Neuronal stem cell (in vitro differentiated cells): ENCODE measurements at regions not wholly inside any gene's neighbourhood (a gene's known extent, or its start where the extent isn't known, plus 50 kb on each side); places are given as distances from the start of the nearest gene placed in this dataset.

ENCODE experiments used
- DNase-seq: peaks from one replicate; pipeline ENCODE4 v3.0.0-alpha.2; 2013; ENCODE audit warnings: low spot score
- H2AFZ ChIP-seq: one replicate; pipeline ENCODE4 v1.6.1; 2013; ENCODE audit warnings: mild to moderate bottlenecking, low read length, inconsistent platforms
- H2AK5ac ChIP-seq: 2 replicates; pipeline ENCODE4 v1.6.1; 2013; ENCODE audit warnings: low read depth, mild to moderate bottlenecking, inconsistent platforms, low read length, moderate library complexity, mixed read lengths
- H2BK120ac ChIP-seq: 2 replicates; pipeline ENCODE4 v1.6.1; 2013; ENCODE audit warnings: low read depth, mild to moderate bottlenecking, inconsistent platforms, low read length, moderate library complexity, mixed read lengths
- H2BK12ac ChIP-seq: one replicate; pipeline ENCODE4 v1.6.1; 2013; ENCODE audit warnings: low read length, inconsistent platforms
- H2BK15ac ChIP-seq: 2 replicates; pipeline ENCODE4 v1.6.1; 2013; ENCODE audit warnings: mild to moderate bottlenecking, low read length, inconsistent platforms, mixed read lengths
- H2BK5ac ChIP-seq: one replicate; pipeline ENCODE4 v1.6.1; 2013; ENCODE audit warnings: inconsistent platforms, mild to moderate bottlenecking, low read length, moderate library complexity
- H3K14ac ChIP-seq: one replicate; pipeline ENCODE4 v1.6.1; 2013; ENCODE audit warnings: low read length, inconsistent platforms
- H3K18ac ChIP-seq: 2 replicates; pipeline ENCODE4 v1.6.1; 2013; ENCODE audit warnings: low read length, inconsistent platforms
- H3K23ac ChIP-seq: 2 replicates; pipeline ENCODE4 v1.6.1; 2013; ENCODE audit warnings: low read depth, mild to moderate bottlenecking, mixed read lengths, low read length, inconsistent platforms; ENCODE audit not compliant: poor library complexity
- H3K27ac ChIP-seq: replicated peaks from 3 replicates; pipeline ENCODE4 v1.5.1; 2013; ENCODE audit warnings: low read length, inconsistent platforms
- H3K27me3 ChIP-seq, 3 experiments: 2 replicates each; pipeline ENCODE4 v1.6.1; 2013; ENCODE audit warnings: low read length in 3 of 3, mild to moderate bottlenecking in 2 of 3, inconsistent platforms in 1 of 3, low read depth in 1 of 3, mixed read lengths in 1 of 3, moderate library complexity in 1 of 3; ENCODE audit not compliant: control insufficient read depth in 3 of 3, insufficient read depth in 3 of 3
- H3K36me3 ChIP-seq, 2 donors: replicated peaks in 1 of 2; 2 replicates each; pipeline ENCODE4 v1.6.1; 2013; ENCODE audit warnings: low read length in 2 of 2; ENCODE audit not compliant: control insufficient read depth in 2 of 2, insufficient read depth in 2 of 2
- H3K4ac ChIP-seq: 2 replicates; pipeline ENCODE4 v1.6.1; 2013; ENCODE audit warnings: inconsistent platforms, mild to moderate bottlenecking, low read length, moderate library complexity
- H3K4me1 ChIP-seq, 2 donors: 1 replicate in 1 of 2; 2 replicates in 1 of 2; pipeline ENCODE4 v1.6.1; 2013; ENCODE audit warnings: low read length in 2 of 2, low read depth in 1 of 2; ENCODE audit not compliant: control insufficient read depth in 2 of 2, insufficient read depth in 1 of 2
- H3K4me2 ChIP-seq: one replicate; pipeline ENCODE4 v1.6.1; 2013; ENCODE audit warnings: mild to moderate bottlenecking, low read length, inconsistent platforms; ENCODE audit not compliant: insufficient read depth, poor library complexity, severe bottlenecking
- H3K4me3 ChIP-seq, 2 donors: 2 replicates each; pipeline ENCODE4 v1.5.1; 2013; ENCODE audit warnings: low read length in 2 of 2, mild to moderate bottlenecking in 2 of 2, inconsistent platforms in 1 of 2, moderate library complexity in 1 of 2
- H3K79me1 ChIP-seq: one replicate; pipeline ENCODE4 v1.6.1; 2013; ENCODE audit warnings: low read depth, mild to moderate bottlenecking, inconsistent platforms, low read length, moderate library complexity
- H3K9ac ChIP-seq: one replicate; pipeline ENCODE4 v1.6.1; 2013; ENCODE audit warnings: mild to moderate bottlenecking, low read depth, low read length, inconsistent platforms; ENCODE audit not compliant: poor library complexity
- H3K9me3 ChIP-seq, 2 donors: replicated peaks in 1 of 2; 2 replicates each; pipeline versions ENCODE3 to v1.6.1; 2013; ENCODE audit warnings: low read length in 2 of 2, mild to moderate bottlenecking in 2 of 2, inconsistent platforms in 1 of 2, low read depth in 1 of 2, mixed read lengths in 1 of 2, moderate library complexity in 1 of 2; ENCODE audit not compliant: control insufficient read depth in 2 of 2, insufficient read depth in 1 of 2
- H4K8ac ChIP-seq: one replicate; pipeline ENCODE4 v1.6.1; 2013; ENCODE audit warnings: low read depth, mild to moderate bottlenecking, inconsistent platforms, low read length, moderate library complexity
- H4K91ac ChIP-seq: one replicate; pipeline ENCODE4 v1.6.1; 2013; ENCODE audit warnings: low read length, low read depth, mild to moderate bottlenecking, inconsistent platforms; ENCODE audit not compliant: poor library complexity
- WGBS, 2 donors: extraction: QIAGEN DNeasy Blood & Tissue Kit; methylation state at CpG; one replicate each; pipeline ENCODE4 v1.1.7; 2013; ENCODE audit warnings: missing lambda C conversion rate in 2 of 2, mixed read lengths in 1 of 2; ENCODE audit not compliant: insufficient read length in 2 of 2, insufficient replicate concordance in 1 of 2; ENCODE audit errors: extremely low coverage in 2 of 2; 5-methylcytosine and 5-hydroxymethylcytosine counted together

- Histone ChIP-seq H3K18ac (no peak overlapping the region), H3K14ac (no peak overlapping the region), H2BK120ac (no peak overlapping the region), H3K4ac (no peak overlapping the region), H3K36me3 (no peaks in the 10 kb centered on the region), H3K4me1 (no peaks in the 10 kb centered on the region), H3K9ac (no peak overlapping the region), H3K4me3 (no peak overlapping the region), H4K8ac (peak overlapping the region; percentile 19), H2BK5ac (no peak overlapping the region), H3K79me1 (no peaks in the 10 kb centered on the region), H3K9me3 (no peaks in the 10 kb centered on the region), H3K4me2 (no peak overlapping the region), H3K27me3 (no peaks in the 10 kb centered on the region), H2AK5ac (no peak overlapping the region), H2BK12ac (no peak overlapping the region), H2BK15ac (no peak overlapping the region), H3K23ac (no peak overlapping the region), H3K27ac (no peak overlapping the region), H4K91ac (no peak overlapping the region), H2AFZ (no peak overlapping the region)
- WGBS, 2 donors = no CpG with 5 or more reads among the region's 4 CpGs
- no peak for DNase-seq
Observed at GRCh38 chr10:31644931-31645633, 283.5 kb downstream of the ARHGAP12 start.

- Histone ChIP-seq H3K23ac (no peak overlapping the region), H3K27me3 (no peaks in the 10 kb centered on the region), H3K4me2 (no peak overlapping the region), H4K91ac (no peak overlapping the region), H2BK120ac (no peak overlapping the region), H2BK12ac (no peak overlapping the region), H3K36me3 (no peaks in the 10 kb centered on the region), H3K9me3 (no peaks in the 10 kb centered on the region), H3K4ac (no peak overlapping the region), H3K9ac (no peak overlapping the region), H3K79me1 (no peaks in the 10 kb centered on the region), H2BK5ac (no peak overlapping the region), H4K8ac (no peak overlapping the region), H3K14ac (no peak overlapping the region), H3K4me1 (no peaks in the 10 kb centered on the region), H3K18ac (no peak overlapping the region), H3K4me3 (no peak overlapping the region), H2AFZ (no peak overlapping the region), H3K27ac (no peak overlapping the region), H2BK15ac (no peak overlapping the region), H2AK5ac (no peak overlapping the region)
- WGBS, 2 donors = no CpG with 5 or more reads among the region's 1 CpG
- no peak for DNase-seq
Observed at GRCh38 chr10:31642281-31642680, 286.4 kb downstream of the ARHGAP12 start.

GRCh38 chr10:31635415-31636065 is 293.1 kb downstream of the ARHGAP12 start:
- Histone ChIP-seq H3K4me3 (no peak overlapping the region), H2AK5ac (no peak overlapping the region), H2BK120ac (no peak overlapping the region), H3K9ac (no peak overlapping the region), H3K27me3 (no peaks in the 10 kb centered on the region), H2AFZ (no peak overlapping the region), H3K36me3 (no peaks in the 10 kb centered on the region), H3K79me1 (no peaks in the 10 kb centered on the region), H2BK5ac (no peak overlapping the region), H2BK15ac (no peak overlapping the region), H3K18ac (no peak overlapping the region), H3K4ac (no peak overlapping the region), H4K91ac (no peak overlapping the region), H3K4me2 (no peak overlapping the region), H3K9me3 (no peaks in the 10 kb centered on the region), H2BK12ac (no peak overlapping the region), H3K27ac (no peak overlapping the region), H4K8ac (no peak overlapping the region), H3K4me1 (no peaks in the 10 kb centered on the region), H3K23ac (no peak overlapping the region), H3K14ac (no peak overlapping the region)
- WGBS, 2 donors = no CpG with 5 or more reads among the region's 2 CpGs
- DNase-seq = no peak

GRCh38 chr10:31635009-31635408 is 293.6 kb downstream of the ARHGAP12 start:
- no CpG with 5 or more reads among the region's 1 CpG for WGBS, 2 donors
- no peak overlapping the region for H3K4ac ChIP-seq

More at GRCh38 chr10:31635009-31635408, 293.6 kb downstream of the ARHGAP12 start:
- no peak overlapping the region for H4K91ac ChIP-seq
- no peak overlapping the region for H3K18ac ChIP-seq
- no peaks in the 10 kb centered on the region for H3K4me1 ChIP-seq
- H3K4me2 ChIP-seq = no peak overlapping the region
- no peak for DNase-seq
- no peak overlapping the region for H2AFZ ChIP-seq
- H3K27me3 ChIP-seq = no peaks in the 10 kb centered on the region
- H3K36me3 ChIP-seq = no peaks in the 10 kb centered on the region
- H2BK5ac ChIP-seq = no peak overlapping the region
- no peak overlapping the region for H4K8ac ChIP-seq
- no peak overlapping the region for H3K23ac ChIP-seq
- no peak overlapping the region for H3K9ac ChIP-seq
- no peaks in the 10 kb centered on the region for H3K79me1 ChIP-seq
- no peak overlapping the region for H3K27ac ChIP-seq
- no peak overlapping the region for H3K14ac ChIP-seq
- H2AK5ac ChIP-seq = no peak overlapping the region
- H2BK120ac ChIP-seq = no peak overlapping the region
- H2BK12ac ChIP-seq = no peak overlapping the region
- H3K9me3 ChIP-seq = no peaks in the 10 kb centered on the region
- no peak overlapping the region for H2BK15ac ChIP-seq
- no peak overlapping the region for H3K4me3 ChIP-seq
